H9 (cell line): ENCODE measurements at regions not wholly inside any gene's neighbourhood (a gene's known extent, or its start where the extent isn't known, plus 50 kb on each side); places are given as distances from the start of the nearest gene placed in this dataset.

Experiments used
- DNase-seq: peaks from one replicate; pipeline ENCODE4 v3.0.0-alpha.2; 2017
- H2AFZ ChIP-seq: one replicate; pipeline ENCODE4 v1.6.1; 2013; ENCODE audit warnings: mild to moderate bottlenecking, low read length, control low read depth, moderate library complexity
- H2AK5ac ChIP-seq: 2 replicates; pipeline ENCODE4 v1.6.1; 2013; ENCODE audit warnings: low read length, control low read depth, mixed read lengths; ENCODE audit not compliant: insufficient read length
- H2BK120ac ChIP-seq: one replicate; pipeline ENCODE4 v1.6.1; 2013; ENCODE audit warnings: low read depth, mild to moderate bottlenecking, low read length, control low read depth, inconsistent platforms; ENCODE audit not compliant: poor library complexity, severe bottlenecking
- H2BK12ac ChIP-seq: 2 replicates; pipeline ENCODE4 v1.6.1; 2013; ENCODE audit warnings: low read length, control low read depth, mixed read lengths, low read depth; ENCODE audit not compliant: insufficient read length
- H2BK15ac ChIP-seq: 2 replicates; pipeline ENCODE4 v1.6.1; 2013; ENCODE audit warnings: low read depth, low read length, control low read depth
- H2BK20ac ChIP-seq: one replicate; pipeline ENCODE4 v1.6.1; 2013; ENCODE audit warnings: low read depth, mild to moderate bottlenecking, low read length, control low read depth, inconsistent platforms; ENCODE audit not compliant: poor library complexity, severe bottlenecking
- H2BK5ac ChIP-seq: 2 replicates; pipeline ENCODE4 v1.6.1; 2013; ENCODE audit warnings: low read length, control low read depth, mixed read lengths; ENCODE audit not compliant: insufficient read length
- H3K14ac ChIP-seq: 2 replicates; pipeline ENCODE4 v1.6.1; 2013; ENCODE audit warnings: low read length, control low read depth; ENCODE audit not compliant: insufficient read depth
- H3K18ac ChIP-seq: 2 replicates; pipeline ENCODE4 v1.6.1; 2013; ENCODE audit warnings: low read depth, mild to moderate bottlenecking, mixed read lengths, low read length, control low read depth; ENCODE audit not compliant: insufficient read length
- H3K23ac ChIP-seq: 2 replicates; pipeline ENCODE4 v1.6.1; 2013; ENCODE audit warnings: low read length, control low read depth, mixed read lengths, low read depth; ENCODE audit not compliant: insufficient read length
- H3K23me2 ChIP-seq: 2 replicates; pipeline ENCODE4 v1.6.1; 2013; ENCODE audit warnings: low read depth, mild to moderate bottlenecking, mixed read lengths, low read length, control low read depth; ENCODE audit not compliant: insufficient read length, poor library complexity, severe bottlenecking
- H3K27ac ChIP-seq: 2 replicates; pipeline ENCODE4 v1.5.1; 2013; ENCODE audit warnings: low read length, control low read depth, mixed read lengths, low read depth; ENCODE audit not compliant: insufficient read length
- H3K27me3 ChIP-seq: 2 replicates; pipeline ENCODE4 v1.6.1; 2013; ENCODE audit warnings: low read length, control low read depth, inconsistent platforms; ENCODE audit not compliant: insufficient read depth
- H3K4ac ChIP-seq: 2 replicates; pipeline ENCODE4 v1.6.1; 2013; ENCODE audit warnings: low read depth, mild to moderate bottlenecking, control low read depth, inconsistent platforms, low read length, moderate library complexity
- H3K4me1 ChIP-seq: 2 replicates; pipeline ENCODE4 v1.6.1; 2013; ENCODE audit warnings: low read length, control low read depth, inconsistent platforms; ENCODE audit not compliant: insufficient read depth
- H3K4me2 ChIP-seq: 2 replicates; pipeline ENCODE4 v1.6.1; 2013; ENCODE audit warnings: low read length, control low read depth, mixed read lengths; ENCODE audit not compliant: insufficient read length, insufficient read depth
- H3K56ac ChIP-seq: 2 replicates; pipeline ENCODE4 v1.6.1; 2013; ENCODE audit warnings: low read depth, mild to moderate bottlenecking, mixed read lengths, low read length, control low read depth; ENCODE audit not compliant: insufficient read length
- H3K79me1 ChIP-seq: 2 replicates; pipeline ENCODE4 v1.6.1; 2013; ENCODE audit warnings: low read depth, mild to moderate bottlenecking, moderate library complexity, low read length, control low read depth, inconsistent platforms; ENCODE audit not compliant: insufficient read depth, poor library complexity, severe bottlenecking
- H3K79me2 ChIP-seq: 2 replicates; pipeline ENCODE4 v1.6.1; 2013; ENCODE audit warnings: low read length, control low read depth, inconsistent platforms; ENCODE audit not compliant: insufficient read depth
- H3K9ac ChIP-seq: 2 replicates; pipeline ENCODE4 v1.6.1; 2013; ENCODE audit warnings: low read length, control low read depth, mixed read lengths; ENCODE audit not compliant: insufficient read length; ENCODE audit errors: extremely low read depth
- H3K9me3 ChIP-seq: one replicate; pipeline ENCODE4 v1.6.1; 2013; ENCODE audit warnings: low read depth, low read length, inconsistent platforms; ENCODE audit not compliant: control insufficient read depth
- H3T11ph ChIP-seq: one replicate; pipeline ENCODE4 v1.6.1; 2013; ENCODE audit warnings: mild to moderate bottlenecking, low read length, control low read depth, inconsistent platforms
- H4K20me1 ChIP-seq: one replicate; pipeline ENCODE4 v1.6.1; 2013; ENCODE audit not compliant: control insufficient read depth, insufficient read length, insufficient read depth
- H4K5ac ChIP-seq: 2 replicates; pipeline ENCODE4 v1.6.1; 2013; ENCODE audit warnings: low read depth, mild to moderate bottlenecking, mixed read lengths, low read length, control low read depth; ENCODE audit not compliant: insufficient read length
- H4K8ac ChIP-seq: replicated peaks from 2 replicates; pipeline ENCODE4 v1.6.1; 2013; ENCODE audit warnings: low read length, control low read depth, mixed read lengths, low read depth; ENCODE audit not compliant: insufficient read length
- H4K91ac ChIP-seq: 2 replicates; pipeline ENCODE4 v1.6.1; 2013; ENCODE audit warnings: low read depth, mild to moderate bottlenecking, moderate library complexity, mixed read lengths, low read length, control low read depth; ENCODE audit not compliant: insufficient read length
- H3K27ac Mint-ChIP-seq, 3 experiments: 2 replicates in 2 of 3; 3 replicates in 1 of 3; pipeline ENCODE4 v1.8.0; 2020 to 2021; ENCODE audit warnings: mixed read lengths in 3 of 3, mild to moderate bottlenecking in 1 of 3, moderate library complexity in 1 of 3
- H3K27me3 Mint-ChIP-seq: 2 replicates; pipeline ENCODE4 v1.8.0; 2021; ENCODE audit warnings: low read depth, mild to moderate bottlenecking, moderate library complexity, mixed read lengths
- H3K36me3 Mint-ChIP-seq, 3 experiments: 2 replicates in 2 of 3; 3 replicates in 1 of 3; pipeline ENCODE4 v1.8.0; 2020 to 2021; ENCODE audit warnings: low read depth in 3 of 3, mixed read lengths in 3 of 3; ENCODE audit not compliant: insufficient read depth in 1 of 3
- H3K4me1 Mint-ChIP-seq, 2 experiments: 2 replicates each; pipeline ENCODE4 v1.8.0; 2020; ENCODE audit warnings: mixed read lengths in 2 of 2
- H3K4me3 Mint-ChIP-seq, 2 experiments: 2 replicates in 1 of 2; 3 replicates in 1 of 2; pipeline ENCODE4 v1.8.0; 2020 to 2021; ENCODE audit warnings: mild to moderate bottlenecking in 2 of 2, mixed read lengths in 2 of 2, moderate library complexity in 1 of 2
- H3K9me3 Mint-ChIP-seq, 2 experiments: 2 replicates in 1 of 2; 3 replicates in 1 of 2; pipeline ENCODE4 v1.8.0; 2020; ENCODE audit warnings: mild to moderate bottlenecking in 2 of 2, mixed read lengths in 2 of 2, moderate library complexity in 1 of 2
- CTCF ChIP-seq: fragments of 200-600 bp; sonication (generic); conservative IDR thresholded peaks from 3 replicates; pipeline ENCODE4 v1.8.0; 2021; ENCODE audit warnings: antibody characterized with exemption, mild to moderate bottlenecking
- WGBS: extraction: QIAGEN DNeasy Blood & Tissue Kit; methylation state at CpG from one replicate; pipeline ENCODE4 v1.1.7; 2013; ENCODE audit warnings: missing lambda C conversion rate, low lambda C conversion rate, mixed read lengths; ENCODE audit not compliant: insufficient read length; ENCODE audit errors: extremely low coverage; 5-methylcytosine and 5-hydroxymethylcytosine counted together

GRCh38 chr1:194930132-194930531 is 1678.1 kb downstream of the KCNT2 start:
- Mint-ChIP-seq H3K36me3 (no peaks in the 10 kb centered on the region; a peak in 1 of 7 replicates), H3K27ac (no peak overlapping the region), H3K4me1 (no peaks in the 10 kb centered on the region), H3K27me3 (no peaks in the 10 kb centered on the region), H3K9me3 (peaks cover 0 to 3% of the 10 kb centered on the region in 2 experiments; a peak in 3 of 5 replicates), H3K4me3 (no peak overlapping the region)
- no peaks in the 10 kb centered on the region for H3K23me2 ChIP-seq
- H3T11ph ChIP-seq: no peak overlapping the region
- H4K91ac ChIP-seq: no peak overlapping the region
- H3K18ac ChIP-seq: no peak overlapping the region
- H3K4me1 ChIP-seq: no peaks in the 10 kb centered on the region
- no peak overlapping the region for H2BK12ac ChIP-seq
- no peak overlapping the region for H3K4ac ChIP-seq
- no peak overlapping the region for H4K8ac ChIP-seq
- H3K4me2 ChIP-seq: no peak overlapping the region
- H2AK5ac ChIP-seq: no peak overlapping the region
- no peak overlapping the region for H4K5ac ChIP-seq
- WGBS: no CpG with 5 or more reads among the region's 2 CpGs
- TF ChIP-seq CTCF: no peak
- H2BK120ac ChIP-seq: no peak overlapping the region
- no peak overlapping the region for H2BK5ac ChIP-seq
- no peak for DNase-seq
- no peaks in the 10 kb centered on the region for H3K79me1 ChIP-seq
- H2BK15ac ChIP-seq: no peak overlapping the region
- no peak overlapping the region for H2BK20ac ChIP-seq
- no peak overlapping the region for H3K9ac ChIP-seq
- H3K23ac ChIP-seq: no peak overlapping the region
- no peak overlapping the region for H2AFZ ChIP-seq
- no peaks in the 10 kb centered on the region for H3K79me2 ChIP-seq
- H3K27ac ChIP-seq: no peak overlapping the region
- no peaks in the 10 kb centered on the region for H4K20me1 ChIP-seq
- no peak overlapping the region for H3K14ac ChIP-seq
- H3K27me3 ChIP-seq: no peaks in the 10 kb centered on the region
- no peaks in the 10 kb centered on the region for H3K9me3 ChIP-seq
- no peak overlapping the region for H3K56ac ChIP-seq
